HG03139 (cell line): ENCODE measurements at regions not wholly inside any gene's neighbourhood (a gene's known extent, or its start where the extent isn't known, plus 50 kb on each side); places are given as distances from the start of the nearest gene placed in this dataset.
"Not testable (repeated sequence)": the region's sequence is repeated elsewhere in the genome, so short reads cannot be mapped to it uniquely, and the experiment has no call there.

Experiments
- ATAC-seq: cut with Tn5 transposase; IDR thresholded peaks from one replicate; pipeline ENCODE4 v1.9.1; 2021; ENCODE audit not compliant: unreplicated experiment

DNA sequence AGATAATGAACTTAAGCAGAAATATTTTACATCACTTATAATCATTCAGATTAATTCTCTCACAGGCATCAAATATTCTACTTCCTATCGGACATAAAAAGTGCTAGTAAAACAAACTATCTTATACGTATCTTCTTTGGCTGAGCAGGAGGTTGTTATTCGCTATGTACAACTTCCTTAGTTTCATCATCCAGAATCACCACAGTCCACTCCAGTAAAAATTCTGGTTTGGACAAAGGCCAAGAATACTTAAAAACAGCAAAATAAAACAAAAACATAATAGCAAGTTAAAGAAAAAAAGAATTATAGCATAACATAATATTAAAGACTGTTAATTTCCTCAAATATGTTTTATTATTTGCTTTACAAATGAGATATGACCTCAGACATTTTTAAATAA lies 1077.1 kb upstream of the CELF4 start:
- no peak for ATAC-seq

DNA sequence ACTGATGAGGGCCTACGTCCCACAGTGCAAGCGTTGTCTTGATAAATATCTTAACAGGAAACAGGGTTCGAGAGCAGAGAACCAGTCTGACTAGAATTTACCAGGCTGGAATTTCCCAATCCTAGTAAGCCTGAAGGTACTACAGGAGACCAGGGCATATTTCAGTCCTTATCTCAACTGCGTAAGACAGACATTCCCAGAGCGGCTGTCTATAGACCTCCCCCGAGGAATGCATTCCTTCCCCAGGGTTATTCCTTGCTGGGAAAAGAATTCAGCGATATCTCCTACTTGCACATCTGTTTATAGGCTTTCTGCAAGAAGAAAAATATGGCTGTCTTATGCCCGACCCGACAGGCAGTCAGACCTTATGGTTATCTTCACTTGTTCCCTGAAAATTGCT lies 1074.1 kb upstream of the CELF4 start:
- ATAC-seq, result not testable (repeated sequence)

GRCh38 chr18:38635709-38636430 lies 1070.3 kb upstream of the CELF4 start:
- no peak for ATAC-seq

DNA sequence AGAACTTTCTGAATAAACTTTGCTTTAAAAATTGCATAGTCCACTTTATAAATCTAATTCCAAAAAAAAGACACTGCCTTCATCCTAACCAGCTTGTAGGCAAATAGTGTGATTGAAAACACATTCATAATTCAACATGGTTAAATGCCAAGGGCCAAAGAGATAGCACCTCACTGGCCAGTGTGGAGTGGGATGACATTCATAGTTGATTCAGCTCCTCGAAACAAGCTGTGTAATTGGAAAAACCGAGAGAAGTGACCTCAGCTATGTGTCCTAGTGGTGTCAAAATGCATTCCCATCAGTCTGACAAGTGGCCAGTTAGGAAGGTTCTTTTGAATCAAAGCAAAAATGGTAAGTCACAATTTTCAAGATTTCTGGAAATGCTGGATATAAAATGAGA lies 1068.5 kb upstream of the CELF4 start:
- no peak for ATAC-seq

DNA sequence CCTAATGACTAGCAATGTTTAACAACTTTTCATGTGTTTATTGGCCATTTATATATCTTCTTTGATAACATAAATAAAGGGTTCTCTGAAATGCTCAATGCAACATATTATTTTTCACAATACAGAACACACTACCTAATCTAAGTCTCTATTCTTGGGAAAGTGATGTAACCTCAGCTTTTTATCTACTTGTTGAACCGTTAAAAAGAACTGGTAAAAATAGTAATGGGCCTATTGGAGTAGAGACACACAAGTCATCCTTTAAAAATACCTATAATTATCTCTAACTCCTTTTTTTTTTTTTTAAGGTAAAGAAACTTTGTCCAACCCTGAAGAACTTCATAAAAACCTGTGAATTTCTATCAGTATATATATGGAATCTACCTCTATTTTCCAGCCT lies 1067.7 kb upstream of the CELF4 start:
- no peak for ATAC-seq

- no peak for ATAC-seq
Observed at GRCh38 chr18:38619129-38619528, 1053.5 kb upstream of the CELF4 start.

- ATAC-seq, result no peak
Observed at GRCh38 chr18:38616306-38616705, 1050.7 kb upstream of the CELF4 start.

- no peak for ATAC-seq
Observed at GRCh38 chr18:38612904-38613303, 1047.3 kb upstream of the CELF4 start.

DNA sequence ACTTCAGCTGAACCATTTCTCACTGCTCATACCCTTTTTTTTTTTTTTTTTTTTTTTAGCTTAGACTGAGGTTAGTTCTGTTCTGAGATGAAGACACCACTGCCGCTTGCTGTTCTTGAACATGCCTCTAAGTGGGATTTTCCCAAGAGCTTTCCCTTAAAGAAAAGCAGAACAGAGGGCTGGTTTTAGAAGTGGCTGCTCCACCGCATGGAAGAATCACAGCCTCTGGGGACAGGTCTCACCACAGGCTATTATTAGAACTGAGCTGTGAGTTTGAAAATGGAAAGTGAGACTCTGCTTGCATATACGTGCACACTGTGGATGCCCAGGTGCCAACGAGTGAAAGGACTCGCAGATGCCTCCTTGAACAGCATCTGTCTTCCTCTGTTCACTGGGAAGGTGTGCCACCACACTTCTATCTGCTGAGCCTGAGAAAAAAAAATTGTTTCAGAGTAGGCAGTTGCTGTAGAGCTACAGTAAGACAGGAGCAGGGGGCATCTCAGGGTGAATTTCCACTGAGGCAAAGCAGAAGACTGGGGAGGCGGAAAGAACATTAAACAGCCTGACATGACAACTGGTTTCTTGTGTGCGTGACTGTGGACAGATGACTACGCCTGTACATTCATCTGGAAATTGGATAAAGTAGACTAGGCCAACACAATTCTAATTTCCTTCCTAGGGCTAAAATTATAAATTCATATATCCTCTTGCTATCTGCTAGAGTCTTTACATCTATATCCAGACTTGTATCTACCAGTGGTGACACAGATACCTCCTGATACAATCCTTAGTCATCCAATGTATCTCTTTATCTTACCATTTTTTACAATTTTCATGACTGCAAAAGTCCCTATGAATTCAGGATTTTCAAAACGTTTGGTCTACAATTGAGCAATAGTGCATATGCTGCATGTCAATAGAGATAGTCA lies 1045.7 kb upstream of the CELF4 start:
- peak; percentile 81 for ATAC-seq

GRCh38 chr18:38606841-38607240 lies 1041.2 kb upstream of the CELF4 start:
- ATAC-seq, result no peak

DNA sequence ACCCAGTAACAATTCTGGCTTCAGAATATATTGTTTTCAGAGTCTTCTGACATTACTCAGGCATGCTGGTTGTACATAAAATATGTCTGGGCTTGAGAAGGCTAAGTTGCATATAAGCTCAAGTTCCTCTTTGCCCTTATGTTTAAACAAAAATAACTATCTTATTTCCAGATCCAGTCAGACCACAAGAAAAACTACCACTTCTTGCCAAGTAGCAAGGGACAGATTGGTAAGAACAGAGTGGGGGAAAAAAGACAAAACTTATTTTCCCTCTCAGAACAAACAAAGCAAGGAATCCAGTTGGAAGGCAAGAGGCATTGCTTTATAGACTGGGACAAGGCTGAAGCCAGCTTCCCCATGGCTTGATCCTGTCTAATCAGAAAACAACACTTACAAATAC lies 1036.7 kb upstream of the CELF4 start:
- ATAC-seq, result no peak

DNA sequence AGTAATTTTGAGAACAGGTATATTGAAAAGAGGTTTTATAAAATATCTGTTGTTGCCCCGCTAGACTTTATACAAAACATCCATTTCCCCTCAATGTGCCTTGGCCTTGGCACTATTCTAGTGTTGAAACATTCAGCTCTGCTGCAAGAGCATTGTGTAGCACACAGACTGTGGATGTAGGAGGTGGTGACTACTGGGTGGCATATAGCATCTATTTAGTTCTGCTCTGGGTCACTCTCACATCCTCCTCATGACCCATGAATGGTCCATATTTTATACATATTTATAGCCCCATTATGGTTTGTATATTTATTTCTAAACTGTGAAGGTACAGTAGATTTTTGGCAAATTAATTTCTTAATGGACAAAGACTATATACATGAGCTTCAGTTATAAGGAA lies 1022.0 kb upstream of the CELF4 start:
- ATAC-seq, result no peak

GRCh38 chr18:38586327-38586726 lies 1020.7 kb upstream of the CELF4 start:
- ATAC-seq, result no peak

DNA sequence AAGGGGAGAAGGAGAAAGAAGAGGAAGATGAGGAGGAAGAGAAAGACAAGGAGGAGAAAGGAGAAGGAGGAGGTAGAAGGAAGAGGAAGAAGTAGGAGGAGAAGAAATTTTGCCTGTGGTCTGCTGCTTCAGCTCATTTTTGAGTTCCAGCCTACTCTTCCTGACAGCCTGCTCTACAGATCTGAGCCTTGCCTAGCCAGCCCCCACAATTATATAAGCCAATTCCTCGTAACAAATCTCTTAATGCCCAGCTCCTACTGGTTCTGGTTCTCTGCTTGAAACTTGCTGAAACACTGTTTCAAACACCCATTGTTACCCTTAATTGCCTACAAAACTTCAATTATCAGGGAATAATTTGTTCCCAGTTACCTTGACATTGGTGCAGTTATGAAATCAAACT lies 1014.2 kb upstream of the CELF4 start:
- ATAC-seq, result no peak

DNA sequence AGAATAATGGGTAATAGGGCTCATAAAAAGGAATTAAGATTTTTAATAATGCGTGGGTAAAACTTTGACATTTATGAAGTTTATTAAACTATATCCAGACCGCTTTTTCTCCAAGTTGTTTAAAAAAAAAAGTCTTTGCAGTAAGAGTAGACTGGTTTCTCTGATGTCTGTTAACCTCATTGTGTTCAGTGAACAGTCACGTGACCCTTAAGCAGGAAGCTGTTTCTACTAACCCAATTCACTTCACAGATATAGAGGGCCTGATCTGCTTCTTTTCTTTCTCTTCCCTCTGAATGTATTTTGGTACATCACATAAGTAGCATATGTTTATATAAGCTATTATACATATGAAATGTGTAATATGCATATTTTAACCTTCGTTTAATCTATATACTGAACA lies 1011.3 kb upstream of the CELF4 start:
- no peak for ATAC-seq

DNA sequence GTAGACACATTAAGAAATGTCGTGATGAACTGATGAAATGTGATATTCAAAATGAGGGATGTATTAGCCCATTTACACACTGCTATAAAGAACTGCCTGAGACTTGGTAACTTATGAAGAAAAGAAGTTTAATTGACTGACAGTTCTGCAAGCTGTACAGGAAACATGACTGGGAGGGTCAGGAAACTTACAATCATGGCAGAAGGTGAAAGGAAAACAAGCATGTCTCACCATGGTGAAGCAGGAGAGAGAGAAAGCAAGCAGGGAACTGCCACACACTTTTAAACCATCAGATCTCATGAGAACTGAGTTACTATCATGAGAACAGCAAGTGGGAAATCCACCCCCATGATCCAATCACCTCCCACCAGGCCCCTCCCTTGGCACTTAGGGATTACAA lies 1010.8 kb upstream of the CELF4 start:
- ATAC-seq, result no peak

DNA sequence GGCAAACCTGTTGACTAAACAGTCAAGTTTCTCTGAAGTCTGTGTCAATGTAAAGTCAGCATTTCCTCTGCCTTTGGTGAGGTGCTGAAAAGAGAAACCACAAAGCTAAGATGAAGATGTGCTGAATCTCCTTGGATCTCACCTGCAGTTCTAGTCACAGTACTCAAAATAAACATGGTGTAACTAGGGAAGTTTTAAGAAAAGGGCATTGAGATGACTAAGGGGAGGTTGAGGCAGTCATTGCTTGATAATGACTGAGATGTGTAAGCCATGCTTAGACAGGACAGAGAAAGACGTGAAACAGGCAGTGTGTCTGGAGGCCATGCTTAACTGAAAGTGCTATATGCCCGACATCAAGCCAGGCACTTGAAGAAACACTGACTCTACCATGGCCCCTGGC lies 1010.0 kb upstream of the CELF4 start:
- no peak for ATAC-seq

GRCh38 chr18:38575023-38575422 lies 1009.4 kb upstream of the CELF4 start:
- no peak for ATAC-seq

GRCh38 chr18:38572554-38573111 lies 1007.0 kb upstream of the CELF4 start:
- ATAC-seq, result no peak

GRCh38 chr18:38571651-38572050 lies 1006.1 kb upstream of the CELF4 start:
- no peak for ATAC-seq

DNA sequence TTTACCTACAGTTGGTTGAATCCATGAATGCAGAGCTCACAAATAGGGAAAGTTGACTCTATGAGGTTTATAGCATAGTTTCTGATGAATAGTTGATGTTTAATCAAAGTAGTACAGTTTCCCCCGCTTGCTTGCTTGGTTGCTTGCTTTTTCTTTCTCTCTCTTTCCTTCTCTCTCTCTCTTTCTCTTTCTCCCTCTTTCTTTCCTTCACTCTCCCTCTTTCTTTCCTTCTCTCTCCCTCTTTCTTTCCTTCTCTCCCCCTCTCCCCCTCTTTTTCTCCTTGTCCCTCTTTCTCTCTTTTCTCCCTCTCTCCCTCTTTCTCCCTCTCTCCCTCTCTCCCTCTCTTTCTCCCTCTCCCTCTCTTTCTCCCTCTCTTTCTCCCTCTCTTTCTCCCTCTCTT lies 999.9 kb upstream of the CELF4 start:
- ATAC-seq, result no peak

- ATAC-seq, result no peak
Observed at GRCh38 chr18:38563396-38563980, 997.9 kb upstream of the CELF4 start.
